Mesendoderm (in vitro differentiated cells): ENCODE measurements at regions not wholly inside any gene's neighbourhood (a gene's known extent, or its start where the extent isn't known, plus 50 kb on each side); places are given as distances from the start of the nearest gene placed in this dataset.

Experiments used
- DNase-seq: peaks from one replicate; pipeline ENCODE4 v3.0.0; 2013
- H2AK5ac ChIP-seq: 2 replicates; pipeline ENCODE4 v1.6.1; 2013; ENCODE audit warnings: low read length, inconsistent platforms
- H2BK120ac ChIP-seq: 2 replicates; pipeline ENCODE4 v1.6.1; 2013; ENCODE audit warnings: low read depth, mild to moderate bottlenecking, low read length, moderate library complexity, mixed read lengths
- H2BK15ac ChIP-seq: replicated peaks from 2 replicates; pipeline ENCODE4 v1.6.1; 2013; ENCODE audit warnings: low read depth, mild to moderate bottlenecking, moderate library complexity
- H2BK5ac ChIP-seq: 2 replicates; pipeline ENCODE4 v1.6.1; 2013; ENCODE audit warnings: low read length, inconsistent platforms
- H3K18ac ChIP-seq: 2 replicates; pipeline ENCODE4 v1.6.1; 2013; ENCODE audit warnings: mild to moderate bottlenecking, low read length, mixed read lengths
- H3K23ac ChIP-seq: one replicate; pipeline ENCODE4 v1.6.1; 2013; ENCODE audit warnings: low read length
- H3K27ac ChIP-seq: 2 replicates; pipeline ENCODE4 v1.5.1; 2013; ENCODE audit warnings: low read depth, mild to moderate bottlenecking, inconsistent platforms, low read length, moderate library complexity
- H3K27me3 ChIP-seq: 2 replicates; pipeline ENCODE4 v1.6.1; 2013; ENCODE audit warnings: low read length, control low read depth, mild to moderate bottlenecking, inconsistent platforms; ENCODE audit not compliant: insufficient read depth, poor library complexity
- H3K36me3 ChIP-seq: 2 replicates; pipeline ENCODE4 v1.6.1; 2013; ENCODE audit warnings: low read length, inconsistent platforms; ENCODE audit not compliant: control insufficient read depth, insufficient read depth
- H3K4ac ChIP-seq: one replicate; pipeline ENCODE4 v1.6.1; 2013; ENCODE audit warnings: low read depth, mild to moderate bottlenecking, low read length, moderate library complexity
- H3K4me1 ChIP-seq: 2 replicates; pipeline ENCODE4 v1.6.1; 2013; ENCODE audit warnings: low read depth, low read length, inconsistent platforms; ENCODE audit not compliant: control insufficient read depth
- H3K4me2 ChIP-seq: 2 replicates; pipeline ENCODE4 v1.6.1; 2013; ENCODE audit warnings: low read length
- H3K4me3 ChIP-seq: 2 replicates; pipeline ENCODE4 v1.5.1; 2013; ENCODE audit warnings: mild to moderate bottlenecking, low read length
- H3K56ac ChIP-seq: one replicate; pipeline ENCODE4 v1.6.1; 2013; ENCODE audit warnings: low read length
- H3K79me1 ChIP-seq: 2 replicates; pipeline ENCODE4 v1.6.1; 2013; ENCODE audit warnings: low read length, inconsistent platforms
- H3K79me2 ChIP-seq: 2 replicates; pipeline ENCODE4 v1.6.1; 2013; ENCODE audit warnings: mild to moderate bottlenecking, low read length; ENCODE audit not compliant: control insufficient read depth, insufficient read depth
- H3K9ac ChIP-seq: 2 replicates; pipeline ENCODE4 v1.6.1; 2013; ENCODE audit warnings: low read length, inconsistent platforms
- H4K5ac ChIP-seq: one replicate; pipeline ENCODE4 v1.6.1; 2013; ENCODE audit warnings: low read length
- H4K8ac ChIP-seq: one replicate; pipeline ENCODE4 v1.6.1; 2013; ENCODE audit warnings: low read depth, mild to moderate bottlenecking, control low read depth, low read length, moderate library complexity
- WGBS: extraction: QIAGEN DNeasy Blood & Tissue Kit; methylation state at CpG from one replicate; pipeline ENCODE4 v1.1.7; 2013; ENCODE audit warnings: low lambda C conversion rate, missing lambda C conversion rate; ENCODE audit not compliant: insufficient coverage; ENCODE audit errors: extremely low coverage; 5-methylcytosine and 5-hydroxymethylcytosine counted together

- H3K56ac ChIP-seq, result no peak overlapping the region
- no peak for DNase-seq
- H3K36me3 ChIP-seq, result no peaks in the 10 kb centered on the region
- H3K27me3 ChIP-seq, result no peaks in the 10 kb centered on the region
- no peak overlapping the region for H3K9ac ChIP-seq
- no peaks in the 10 kb centered on the region for H3K79me2 ChIP-seq
- H3K4ac ChIP-seq, result no peak overlapping the region
- no peak overlapping the region for H2BK120ac ChIP-seq
- no peak overlapping the region for H4K5ac ChIP-seq
- no peak overlapping the region for H3K23ac ChIP-seq
- no peak overlapping the region for H3K4me2 ChIP-seq
- no peaks in the 10 kb centered on the region for H3K79me1 ChIP-seq
- H2BK15ac ChIP-seq, result no peak overlapping the region
- H2AK5ac ChIP-seq, result no peak overlapping the region
- H2BK5ac ChIP-seq, result no peak overlapping the region
- no peak overlapping the region for H3K4me3 ChIP-seq
- H3K4me1 ChIP-seq, result no peaks in the 10 kb centered on the region
- WGBS, result no CpG with 5 or more reads among the region's 3 CpGs
- no peak overlapping the region for H3K27ac ChIP-seq
- no peak overlapping the region for H3K18ac ChIP-seq
- no peak overlapping the region for H4K8ac ChIP-seq
Observed at GRCh38 chr18:27608174-27608573, 423.1 kb upstream of the CHST9 start.

- H3K23ac ChIP-seq, result no peak overlapping the region
- H3K4ac ChIP-seq, result no peak overlapping the region
- no peak overlapping the region for H3K18ac ChIP-seq
- H3K56ac ChIP-seq, result no peak overlapping the region
- no peaks in the 10 kb centered on the region for H3K79me2 ChIP-seq
- H3K27ac ChIP-seq, result no peak overlapping the region
- H2BK15ac ChIP-seq, result no peak overlapping the region
- no peak overlapping the region for H4K5ac ChIP-seq
- DNase-seq, result no peak
- H3K36me3 ChIP-seq, result no peaks in the 10 kb centered on the region
- H2BK5ac ChIP-seq, result no peak overlapping the region
- H2AK5ac ChIP-seq, result no peak overlapping the region
- no peak overlapping the region for H4K8ac ChIP-seq
- WGBS, result no CpG with 5 or more reads among the region's 2 CpGs
- no peak overlapping the region for H3K4me2 ChIP-seq
- H3K4me3 ChIP-seq, result no peak overlapping the region
- H3K9ac ChIP-seq, result no peak overlapping the region
- no peaks in the 10 kb centered on the region for H3K27me3 ChIP-seq
- no peak overlapping the region for H2BK120ac ChIP-seq
- no peaks in the 10 kb centered on the region for H3K79me1 ChIP-seq
- no peaks in the 10 kb centered on the region for H3K4me1 ChIP-seq
Observed at GRCh38 chr18:27606741-27607140, 421.6 kb upstream of the CHST9 start.

GRCh38 chr18:27605107-27605834 lies 420.2 kb upstream of the CHST9 start:
- DNase-seq, result peak; percentile 92
- no peak overlapping the region for H3K4ac ChIP-seq
- H4K8ac ChIP-seq, result no peak overlapping the region
- H2AK5ac ChIP-seq, result no peak overlapping the region
- no peak overlapping the region for H4K5ac ChIP-seq
- no peak overlapping the region for H3K18ac ChIP-seq
- no peak overlapping the region for H2BK5ac ChIP-seq
- no peak overlapping the region for H3K23ac ChIP-seq
- H3K56ac ChIP-seq, result no peak overlapping the region
- no peaks in the 10 kb centered on the region for H3K79me1 ChIP-seq
- no CpG with 5 or more reads among the region's 5 CpGs for WGBS
- no peaks in the 10 kb centered on the region for H3K4me1 ChIP-seq
- no peak overlapping the region for H3K4me2 ChIP-seq
- no peak overlapping the region for H2BK120ac ChIP-seq
- H3K9ac ChIP-seq, result no peak overlapping the region
- no peak overlapping the region for H3K4me3 ChIP-seq
- H3K27me3 ChIP-seq, result no peaks in the 10 kb centered on the region
- no peaks in the 10 kb centered on the region for H3K79me2 ChIP-seq
- no peak overlapping the region for H3K27ac ChIP-seq
- H2BK15ac ChIP-seq, result no peak overlapping the region
- H3K36me3 ChIP-seq, result no peaks in the 10 kb centered on the region

- Histone ChIP-seq H2BK15ac (no peak overlapping the region), H3K18ac (no peak overlapping the region), H4K5ac (no peak overlapping the region), H4K8ac (no peak overlapping the region), H3K79me2 (no peaks in the 10 kb centered on the region), H3K79me1 (no peaks in the 10 kb centered on the region), H3K9ac (no peak overlapping the region), H2AK5ac (no peak overlapping the region), H3K4me1 (no peaks in the 10 kb centered on the region), H3K27me3 (no peaks in the 10 kb centered on the region), H2BK120ac (no peak overlapping the region), H3K4me2 (no peak overlapping the region), H3K56ac (no peak overlapping the region), H3K4me3 (no peak overlapping the region), H3K27ac (no peak overlapping the region), H3K4ac (no peak overlapping the region), H2BK5ac (no peak overlapping the region), H3K23ac (no peak overlapping the region), H3K36me3 (no peaks in the 10 kb centered on the region)
- WGBS, result no CpG with 5 or more reads among the region's 4 CpGs
- DNase-seq, result peak; percentile 88
Observed at GRCh38 chr18:27604583-27604982, 419.5 kb upstream of the CHST9 start.

- H4K5ac ChIP-seq, result no peak overlapping the region
- H2BK5ac ChIP-seq, result no peak overlapping the region
- no peak overlapping the region for H3K4me3 ChIP-seq
- no peaks in the 10 kb centered on the region for H3K79me1 ChIP-seq
- no peak overlapping the region for H2AK5ac ChIP-seq
- H3K56ac ChIP-seq, result no peak overlapping the region
- H2BK15ac ChIP-seq, result no peak overlapping the region
- no peaks in the 10 kb centered on the region for H3K4me1 ChIP-seq
- H3K4me2 ChIP-seq, result no peak overlapping the region
- H3K36me3 ChIP-seq, result no peaks in the 10 kb centered on the region
- no CpG with 5 or more reads among the region's 2 CpGs for WGBS
- no peak for DNase-seq
- H3K4ac ChIP-seq, result no peak overlapping the region
- no peak overlapping the region for H3K27ac ChIP-seq
- H3K9ac ChIP-seq, result no peak overlapping the region
- no peaks in the 10 kb centered on the region for H3K79me2 ChIP-seq
- no peak overlapping the region for H3K18ac ChIP-seq
- H2BK120ac ChIP-seq, result no peak overlapping the region
- H3K27me3 ChIP-seq, result no peaks in the 10 kb centered on the region
- no peak overlapping the region for H4K8ac ChIP-seq
- no peak overlapping the region for H3K23ac ChIP-seq
Observed at GRCh38 chr18:27602092-27602491, 417.0 kb upstream of the CHST9 start.

- no peak for DNase-seq
- H3K9ac ChIP-seq, result no peak overlapping the region
Observed at GRCh38 chr18:27600245-27600644, 415.1 kb upstream of the CHST9 start.

More at GRCh38 chr18:27600245-27600644, 415.1 kb upstream of the CHST9 start:
- H3K79me1 ChIP-seq, result no peaks in the 10 kb centered on the region
- no peak overlapping the region for H4K5ac ChIP-seq
- no peak overlapping the region for H2AK5ac ChIP-seq
- H3K4me3 ChIP-seq, result no peak overlapping the region
- H3K18ac ChIP-seq, result no peak overlapping the region
- no peak overlapping the region for H2BK5ac ChIP-seq
- H3K79me2 ChIP-seq, result no peaks in the 10 kb centered on the region
- no peak overlapping the region for H4K8ac ChIP-seq
- H3K27me3 ChIP-seq, result no peaks in the 10 kb centered on the region
- no peak overlapping the region for H2BK120ac ChIP-seq
- H3K27ac ChIP-seq, result no peak overlapping the region
- H2BK15ac ChIP-seq, result no peak overlapping the region
- H3K56ac ChIP-seq, result no peak overlapping the region
- no peak overlapping the region for H3K4ac ChIP-seq
- H3K23ac ChIP-seq, result no peak overlapping the region
- H3K36me3 ChIP-seq, result no peaks in the 10 kb centered on the region
- no peaks in the 10 kb centered on the region for H3K4me1 ChIP-seq
- H3K4me2 ChIP-seq, result no peak overlapping the region
